DOHH2 (cell line): ENCODE measurements at regions not wholly inside any gene's neighbourhood (a gene's known extent, or its start where the extent isn't known, plus 50 kb on each side); places are given as distances from the start of the nearest gene placed in this dataset.

ENCODE experiments used
- H3F3A ChIP-seq: fragments of 200-600 bp; sonication (generic), shearing (Covaris generic); 2 replicates; pipeline ENCODE4 v1.6.0; 2016; ENCODE audit warnings: antibody characterized with exemption, mild to moderate bottlenecking; ENCODE audit not compliant: control insufficient read depth, insufficient read depth
- H3K27ac ChIP-seq: fragments of 200-600 bp; sonication (generic); 2 replicates; pipeline ENCODE4 v1.5.1; 2014; ENCODE audit warnings: low read depth, mild to moderate bottlenecking, low read length, moderate library complexity
- H3K27me3 ChIP-seq: fragments of 200-600 bp; sonication (generic); 2 replicates; pipeline ENCODE4 v1.6.1; 2014; ENCODE audit warnings: mild to moderate bottlenecking, low read length, mixed read lengths; ENCODE audit not compliant: control insufficient read depth
- H3K36me3 ChIP-seq: fragments of 200-600 bp; sonication (generic); 2 replicates; pipeline ENCODE4 v1.6.1; 2014; ENCODE audit warnings: mild to moderate bottlenecking, low read length, moderate library complexity, mixed read lengths; ENCODE audit not compliant: control insufficient read depth
- H3K4me1 ChIP-seq: fragments of 200-600 bp; sonication (generic); 2 replicates; pipeline ENCODE4 v1.6.1; 2014; ENCODE audit warnings: mild to moderate bottlenecking, low read length, mixed read lengths; ENCODE audit not compliant: control insufficient read depth
- H3K4me2 ChIP-seq: fragments of 200-600 bp; sonication (generic); 2 replicates; pipeline ENCODE4 v1.6.0; 2014; ENCODE audit warnings: mild to moderate bottlenecking, low read length, moderate library complexity
- H3K4me3 ChIP-seq: fragments of 200-600 bp; sonication (generic); 2 replicates; pipeline ENCODE4 v1.5.1; 2014; ENCODE audit warnings: mild to moderate bottlenecking, low read length, mixed read lengths
- H3K79me2 ChIP-seq: fragments of 200-600 bp; sonication (generic); 2 replicates; pipeline ENCODE4 v1.6.1; 2014; ENCODE audit warnings: mild to moderate bottlenecking, low read length, mixed read lengths; ENCODE audit not compliant: control insufficient read depth
- H3K9me2 ChIP-seq: fragments of 200-600 bp; sonication (generic); replicated peaks from 2 replicates; pipeline ENCODE4 v1.6.1; 2014; ENCODE audit warnings: mild to moderate bottlenecking, low read length, mixed read lengths; ENCODE audit not compliant: control insufficient read depth
- H3K9me3 ChIP-seq: fragments of 200-600 bp; sonication (generic); 2 replicates; pipeline ENCODE4 v1.6.1; 2014; ENCODE audit warnings: antibody characterized with exemption, low read length, mixed read lengths; ENCODE audit not compliant: control insufficient read depth, insufficient read depth
- H4K20me1 ChIP-seq: fragments of 200-600 bp; sonication (generic); 2 replicates; pipeline ENCODE4 v1.6.0; 2014; ENCODE audit warnings: low read depth, mild to moderate bottlenecking, antibody characterized with exemption, low read length, moderate library complexity; ENCODE audit not compliant: control insufficient read depth, insufficient read depth
- CTCF ChIP-seq: fragments of 200-600 bp; sonication (generic); IDR thresholded peaks from one replicate; pipeline ENCODE4 v1.5.1; 2014; ENCODE audit warnings: antibody characterized with exemption, mild to moderate bottlenecking, low read depth, low read length; ENCODE audit not compliant: poor library complexity, severe bottlenecking
- EZH2phosphoT487 ChIP-seq: fragments of 200-600 bp; sonication (generic); IDR thresholded peaks from 2 replicates; pipeline ENCODE4 v1.6.1; 2017; ENCODE audit warnings: borderline replicate concordance, mild to moderate bottlenecking, antibody characterized with exemption, low read length, moderate library complexity, mixed read lengths

GRCh38 chr5:34564710-34565235 is 91.4 kb upstream of the RAI14 start:
- H3K27me3 ChIP-seq: no peaks in the 10 kb centered on the region
- H3K4me1 ChIP-seq: no peaks in the 10 kb centered on the region
- no peaks in the 10 kb centered on the region for H3K9me2 ChIP-seq
- TF ChIP-seq CTCF: no peak
- no peak for TF ChIP-seq EZH2phosphoT487
- H3K36me3 ChIP-seq: no peaks in the 10 kb centered on the region
- H3F3A ChIP-seq: no peaks in the 10 kb centered on the region
- no peak overlapping the region for H3K4me3 ChIP-seq
- H3K9me3 ChIP-seq: no peaks in the 10 kb centered on the region
- H3K27ac ChIP-seq: no peak overlapping the region
- no peak overlapping the region for H3K4me2 ChIP-seq
- H3K79me2 ChIP-seq: no peaks in the 10 kb centered on the region
- no peaks in the 10 kb centered on the region for H4K20me1 ChIP-seq

GRCh38 chr5:34570143-34570542 is 86.0 kb upstream of the RAI14 start:
- no peaks in the 10 kb centered on the region for H3K36me3 ChIP-seq
- no peak overlapping the region for H3K4me2 ChIP-seq
- TF ChIP-seq EZH2phosphoT487 (no peak), CTCF (no peak)
- H3K79me2 ChIP-seq: no peaks in the 10 kb centered on the region
- no peak overlapping the region for H3K4me3 ChIP-seq
- no peaks in the 10 kb centered on the region for H3K9me3 ChIP-seq
- H4K20me1 ChIP-seq: no peaks in the 10 kb centered on the region
- no peak overlapping the region for H3K27ac ChIP-seq
- H3K9me2 ChIP-seq: no peaks in the 10 kb centered on the region
- H3F3A ChIP-seq: no peaks in the 10 kb centered on the region
- H3K27me3 ChIP-seq: no peaks in the 10 kb centered on the region
- no peaks in the 10 kb centered on the region for H3K4me1 ChIP-seq

GRCh38 chr5:34570721-34571676 is 85.1 kb upstream of the RAI14 start:
- H3F3A ChIP-seq: no peaks in the 10 kb centered on the region
- H3K4me3 ChIP-seq: no peak overlapping the region
- H3K79me2 ChIP-seq: no peaks in the 10 kb centered on the region
- H4K20me1 ChIP-seq: no peaks in the 10 kb centered on the region
- H3K9me2 ChIP-seq: no peaks in the 10 kb centered on the region
- no peak overlapping the region for H3K4me2 ChIP-seq
- no peaks in the 10 kb centered on the region for H3K9me3 ChIP-seq
- no peak overlapping the region for H3K27ac ChIP-seq
- no peak for TF ChIP-seq CTCF
- TF ChIP-seq EZH2phosphoT487: no peak
- H3K36me3 ChIP-seq: no peaks in the 10 kb centered on the region
- H3K4me1 ChIP-seq: no peaks in the 10 kb centered on the region
- H3K27me3 ChIP-seq: no peaks in the 10 kb centered on the region
